A673 (cell line): ENCODE measurements at regions not wholly inside any gene's neighbourhood (a gene's known extent, or its start where the extent isn't known, plus 50 kb on each side); places are given as distances from the start of the nearest gene placed in this dataset.
A peak's percentile ranks its signal among the peaks of the same experiment; 100 is the strongest.

ENCODE experiments used
- BruUV-seq: library from RNA; stranded (reverse); fragments of 400-500 nt; replicated peaks from 2 replicates; lab custom pipeline; 2021; lab: Mats Ljungman, UMichigan
- CTCF ChIA-PET: fragments of 300-600 bp; sonication (Branson Sonifier 250); formaldehyde crosslinking; loops from one replicate; lab custom pipeline; 2022; ENCODE audit warnings: antibody characterized with exemption; lab: Charles Lee
- POLR2A ChIA-PET: fragments of 300-600 bp; sonication (Branson Sonifier 250); formaldehyde crosslinking; loops from one replicate; lab custom pipeline; 2022; ENCODE audit warnings: antibody characterized with exemption; ENCODE audit not compliant: low non-redundant PET; lab: Charles Lee
- DNase-seq: peaks from one replicate; pipeline ENCODE4 v3.0.0-alpha.2; 2015; ENCODE audit warnings: low spot score
- H3K27ac ChIP-seq: fragments of 200-600 bp; sonication (generic); 2 replicates; pipeline ENCODE4 v1.5.1; 2016; ENCODE audit warnings: mixed run types, low read depth, mild to moderate bottlenecking, mixed read lengths, antibody characterized with exemption, low read length; ENCODE audit not compliant: poor library complexity, severe bottlenecking
- H3K27me3 ChIP-seq: fragments of 200-600 bp; sonication (generic); replicated peaks from 2 replicates; pipeline ENCODE4 v1.6.1; 2017; ENCODE audit warnings: mixed run types, low read depth, mild to moderate bottlenecking, mixed read lengths, antibody characterized with exemption, low read length; ENCODE audit not compliant: insufficient read depth, poor library complexity
- H3K36me3 ChIP-seq: fragments of 200-600 bp; sonication (generic); 2 replicates; pipeline ENCODE4 v1.6.1; 2016; ENCODE audit warnings: mixed run types, mild to moderate bottlenecking, mixed read lengths, antibody characterized with exemption, low read length; ENCODE audit not compliant: insufficient read depth, poor library complexity, severe bottlenecking
- H3K4me1 ChIP-seq: fragments of 200-600 bp; sonication (generic); 2 replicates; pipeline ENCODE4 v1.6.1; 2017; ENCODE audit warnings: mixed run types, mild to moderate bottlenecking, mixed read lengths, antibody characterized with exemption, low read length; ENCODE audit not compliant: insufficient read depth, poor library complexity, severe bottlenecking
- H3K4me3 ChIP-seq: fragments of 200-600 bp; sonication (generic); 2 replicates; pipeline ENCODE4 v1.5.1; 2016; ENCODE audit warnings: low read depth, mixed run types, mild to moderate bottlenecking, mixed read lengths, low read length; ENCODE audit not compliant: poor library complexity, severe bottlenecking
- H3K9me3 ChIP-seq: fragments of 200-600 bp; sonication (generic); 2 replicates; pipeline ENCODE4 v1.6.1; 2016; ENCODE audit warnings: mixed run types, low read depth, mild to moderate bottlenecking, mixed read lengths, antibody characterized with exemption, low read length; ENCODE audit not compliant: poor library complexity, severe bottlenecking
- EZH2 ChIP-seq: fragments of 200-600 bp; sonication (generic); IDR thresholded peaks from 2 replicates; pipeline ENCODE4 v1.6.1; 2017; ENCODE audit warnings: borderline replicate concordance, low read depth, mild to moderate bottlenecking, mixed read lengths, antibody characterized with exemption, low read length; ENCODE audit not compliant: poor library complexity, severe bottlenecking
- intact Hi-C: fragments of 100-400 bp; cut with micrococcal nuclease; formaldehyde crosslinking; loops from one replicate; pipeline ENCODE4 v1.10.0; 2022; ENCODE audit not compliant: unreplicated experiment
- TF ChIP-seq, protein P1 (sequence below): fragments of 300-800, 200-600 bp; sonication (generic); conservative IDR thresholded peaks from 2 replicates; pipeline ENCODE4 v1.5.1; 2017; ENCODE audit warnings: low read depth, mild to moderate bottlenecking, antibody characterized with exemption, low read length, moderate library complexity, mixed read lengths

- intact Hi-C loops = no loop called here
- no TSS peak for BruUV-seq
- Histone ChIP-seq H3K27ac (no peak overlapping the region), H3K4me3 (no peak overlapping the region), H3K9me3 (no peaks in the 10 kb centered on the region), H3K4me1 (no peaks in the 10 kb centered on the region), H3K27me3 (peaks cover 9% of the 10 kb centered on the region), H3K36me3 (no peaks in the 10 kb centered on the region)
- no peak for DNase-seq
- CTCF ChIA-PET = no interaction called here
- no peak for TF ChIP-seq EZH2
- TF ChIP-seq, protein P1, sequence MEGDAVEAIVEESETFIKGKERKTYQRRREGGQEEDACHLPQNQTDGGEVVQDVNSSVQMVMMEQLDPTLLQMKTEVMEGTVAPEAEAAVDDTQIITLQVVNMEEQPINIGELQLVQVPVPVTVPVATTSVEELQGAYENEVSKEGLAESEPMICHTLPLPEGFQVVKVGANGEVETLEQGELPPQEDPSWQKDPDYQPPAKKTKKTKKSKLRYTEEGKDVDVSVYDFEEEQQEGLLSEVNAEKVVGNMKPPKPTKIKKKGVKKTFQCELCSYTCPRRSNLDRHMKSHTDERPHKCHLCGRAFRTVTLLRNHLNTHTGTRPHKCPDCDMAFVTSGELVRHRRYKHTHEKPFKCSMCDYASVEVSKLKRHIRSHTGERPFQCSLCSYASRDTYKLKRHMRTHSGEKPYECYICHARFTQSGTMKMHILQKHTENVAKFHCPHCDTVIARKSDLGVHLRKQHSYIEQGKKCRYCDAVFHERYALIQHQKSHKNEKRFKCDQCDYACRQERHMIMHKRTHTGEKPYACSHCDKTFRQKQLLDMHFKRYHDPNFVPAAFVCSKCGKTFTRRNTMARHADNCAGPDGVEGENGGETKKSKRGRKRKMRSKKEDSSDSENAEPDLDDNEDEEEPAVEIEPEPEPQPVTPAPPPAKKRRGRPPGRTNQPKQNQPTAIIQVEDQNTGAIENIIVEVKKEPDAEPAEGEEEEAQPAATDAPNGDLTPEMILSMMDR = no peak
- POLR2A ChIA-PET = no interaction called here
These were observed 297.5 kb upstream of the FERMT1 start for GRCh38 chr20:6420336-6420735.

DNA sequence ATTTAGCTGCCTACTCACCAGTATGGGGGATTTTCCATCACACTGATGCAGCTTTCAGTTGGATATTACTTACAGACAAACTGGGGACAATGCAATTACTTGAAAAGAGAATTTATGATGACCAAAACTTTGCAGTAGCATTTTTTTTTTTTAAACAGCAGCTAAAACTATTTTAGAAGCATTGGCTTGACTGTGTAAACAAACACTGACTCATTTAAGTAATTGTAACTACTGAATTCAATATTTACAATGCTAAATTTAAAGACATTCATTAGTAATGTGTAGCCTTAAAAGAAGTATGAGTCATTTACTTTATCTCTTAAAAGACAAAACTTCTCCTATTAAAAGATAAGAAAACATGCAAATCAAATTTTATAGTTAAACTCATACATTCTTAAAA lies 295.9 kb upstream of the FERMT1 start:
- H3K36me3 ChIP-seq = no peaks in the 10 kb centered on the region
- H3K27ac ChIP-seq = no peak overlapping the region
- POLR2A ChIA-PET = no interaction called here
- no peak overlapping the region for H3K4me3 ChIP-seq
- BruUV-seq = no TSS peak
- no peaks in the 10 kb centered on the region for H3K9me3 ChIP-seq
- no peak for DNase-seq
- CTCF ChIA-PET = no interaction called here
- TF ChIP-seq, protein P1 = no peak
- no peak for TF ChIP-seq EZH2
- H3K27me3 ChIP-seq = peaks cover 9% of the 10 kb centered on the region
- H3K4me1 ChIP-seq = no peaks in the 10 kb centered on the region
- intact Hi-C loops = no loop called here

DNA sequence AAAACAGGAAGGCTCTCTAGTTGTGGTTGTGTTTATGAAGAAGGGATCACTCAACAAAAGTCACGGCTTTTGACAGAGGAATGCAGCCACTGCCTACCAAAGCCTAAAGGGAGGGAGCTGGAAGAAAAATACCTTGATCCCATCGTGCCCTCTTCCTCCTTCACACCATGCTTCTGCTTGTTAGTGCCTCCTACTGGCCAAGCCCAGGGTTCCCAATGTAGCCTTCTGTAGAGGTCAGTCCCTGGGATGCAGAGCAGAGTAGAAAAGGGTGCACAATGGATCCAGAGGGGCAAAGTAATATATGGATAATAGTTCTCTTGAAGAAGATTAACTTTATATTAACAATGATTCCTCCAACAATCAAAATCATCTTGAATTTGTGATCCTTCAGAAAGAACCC lies 293.5 kb upstream of the FERMT1 start:
- H3K36me3 ChIP-seq = no peaks in the 10 kb centered on the region
- DNase-seq = no peak
- ChIA-PET CTCF (no interaction called here), POLR2A (no interaction called here)
- H3K27me3 ChIP-seq = peaks cover 5% of the 10 kb centered on the region
- no peak overlapping the region for H3K4me3 ChIP-seq
- intact Hi-C loops = no loop called here
- H3K4me1 ChIP-seq = no peaks in the 10 kb centered on the region
- BruUV-seq = no TSS peak
- H3K9me3 ChIP-seq = no peaks in the 10 kb centered on the region
- no peak overlapping the region for H3K27ac ChIP-seq
- no peak for TF ChIP-seq EZH2
- TF ChIP-seq, protein P1 = peak; percentile 18; the same call in 1 of the 2 replicates
